ENCODE measurements at regions not wholly inside any gene's neighbourhood (a gene's known extent, or its start where the extent isn't known, plus 50 kb on each side); places are given as distances from the start of the nearest gene placed in this dataset.

DNA sequence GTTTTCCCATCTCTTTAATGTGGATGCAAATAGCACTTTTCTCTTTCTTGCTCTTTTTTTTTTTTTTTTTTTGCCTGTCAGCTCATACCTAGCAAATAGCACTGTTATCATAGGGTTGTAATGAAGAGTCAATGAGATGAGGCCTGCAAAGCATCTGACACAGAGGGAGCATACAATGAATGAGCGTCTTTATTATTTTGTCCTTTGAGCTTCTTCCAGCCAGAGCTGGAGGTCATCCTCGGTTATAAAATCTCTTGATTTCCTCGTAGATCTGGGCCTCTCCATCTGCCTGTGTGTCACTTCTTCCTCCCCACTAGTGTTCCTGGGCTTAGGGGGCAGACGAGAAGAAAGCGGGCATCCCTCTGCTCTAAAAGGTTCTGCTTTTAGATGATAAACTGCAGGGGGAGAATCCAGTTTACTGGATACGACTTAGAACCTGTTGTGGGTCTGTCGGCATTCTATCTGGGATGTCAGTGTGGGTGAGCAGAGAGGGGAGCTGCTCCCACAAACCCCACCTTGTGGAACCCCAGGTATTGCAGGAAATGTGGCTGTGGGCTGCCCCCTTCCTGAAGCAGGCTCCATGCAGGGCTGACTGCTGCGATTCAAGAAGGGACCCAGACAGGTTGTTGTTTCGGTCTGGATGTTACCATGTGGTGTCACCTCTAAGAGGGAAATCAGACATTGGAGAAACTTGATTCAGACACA is 135.8 kb upstream of the GPR26 start:
- H4K5ac ChIP-seq (ENCODE audit: insufficient read length, low read depth, low read length) = no peak overlapping the region
- no peaks in the 10 kb centered on the region for H3K79me2 ChIP-seq (ENCODE audit: insufficient read depth, low read length)
- H3K27me3 Mint-ChIP-seq (ENCODE audit: low read depth) = no peaks in the 10 kb centered on the region
- no peak overlapping the region for H3K23ac ChIP-seq (ENCODE audit: insufficient read length, low read depth, low read length)
- no peaks in the 10 kb centered on the region for H3K4me1 ChIP-seq (ENCODE audit: insufficient read depth, low read length)
- no peak overlapping the region for H3K4me2 ChIP-seq (ENCODE audit: insufficient read depth, insufficient read length, low read length)
- H4K20me1 ChIP-seq (ENCODE audit: control insufficient read depth, insufficient read depth, insufficient read length) = no peaks in the 10 kb centered on the region
- no peak overlapping the region for H3K9ac ChIP-seq (ENCODE audit: extremely low read depth, insufficient read length, low read length)
- H2BK5ac ChIP-seq (ENCODE audit: insufficient read length, low read length) = no peak overlapping the region
- H2BK12ac ChIP-seq (ENCODE audit: insufficient read length, low read depth, low read length) = no peak overlapping the region
- H4K8ac ChIP-seq (replicated peaks; ENCODE audit: insufficient read length, low read depth, low read length) = no peak overlapping the region
- no peak overlapping the region for H2AFZ ChIP-seq (ENCODE audit: low read length)
- no peak overlapping the region for H3K56ac ChIP-seq (ENCODE audit: insufficient read length, low read depth, low read length)
- H3K4me3 Mint-ChIP-seq = no peak overlapping the region
- no peaks in the 10 kb centered on the region for H3K27me3 ChIP-seq (ENCODE audit: insufficient read depth, low read length)
- H3K36me3 Mint-ChIP-seq (ENCODE audit: insufficient read depth in 1 of 3, low read depth in 3 of 3) = peaks cover 2 to 20% (median 2%) of the 10 kb centered on the region in 3 experiments; a peak in 3 of 7 replicates
- no peak overlapping the region for H2AK5ac ChIP-seq (ENCODE audit: insufficient read length, low read length)
- no peak overlapping the region for H4K91ac ChIP-seq (ENCODE audit: insufficient read length, low read depth, low read length)
- WGBS (ENCODE audit: extremely low coverage, insufficient read length, low lambda C conversion rate) = no CpG with 5 or more reads among the region's 9 CpGs
- peaks cover 4 to 6% of the 10 kb centered on the region in 2 experiments for H3K4me1 Mint-ChIP-seq
- peaks cover 8 to 13% of the 10 kb centered on the region in 2 experiments; a peak in 4 of 5 replicates for H3K9me3 Mint-ChIP-seq
- H3K4ac ChIP-seq (ENCODE audit: low read depth, low read length) = no peak overlapping the region
- TF ChIP-seq, protein P1, sequence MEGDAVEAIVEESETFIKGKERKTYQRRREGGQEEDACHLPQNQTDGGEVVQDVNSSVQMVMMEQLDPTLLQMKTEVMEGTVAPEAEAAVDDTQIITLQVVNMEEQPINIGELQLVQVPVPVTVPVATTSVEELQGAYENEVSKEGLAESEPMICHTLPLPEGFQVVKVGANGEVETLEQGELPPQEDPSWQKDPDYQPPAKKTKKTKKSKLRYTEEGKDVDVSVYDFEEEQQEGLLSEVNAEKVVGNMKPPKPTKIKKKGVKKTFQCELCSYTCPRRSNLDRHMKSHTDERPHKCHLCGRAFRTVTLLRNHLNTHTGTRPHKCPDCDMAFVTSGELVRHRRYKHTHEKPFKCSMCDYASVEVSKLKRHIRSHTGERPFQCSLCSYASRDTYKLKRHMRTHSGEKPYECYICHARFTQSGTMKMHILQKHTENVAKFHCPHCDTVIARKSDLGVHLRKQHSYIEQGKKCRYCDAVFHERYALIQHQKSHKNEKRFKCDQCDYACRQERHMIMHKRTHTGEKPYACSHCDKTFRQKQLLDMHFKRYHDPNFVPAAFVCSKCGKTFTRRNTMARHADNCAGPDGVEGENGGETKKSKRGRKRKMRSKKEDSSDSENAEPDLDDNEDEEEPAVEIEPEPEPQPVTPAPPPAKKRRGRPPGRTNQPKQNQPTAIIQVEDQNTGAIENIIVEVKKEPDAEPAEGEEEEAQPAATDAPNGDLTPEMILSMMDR (conservative IDR thresholded peaks at IDR 0.05) = peak; percentile 45; the same call in 2 of the 3 replicates
- no peak overlapping the region for H3K14ac ChIP-seq (ENCODE audit: insufficient read depth, low read length)
- H3K9me3 ChIP-seq (ENCODE audit: control insufficient read depth, low read depth, low read length) = no peaks in the 10 kb centered on the region
- no peak overlapping the region for H3K27ac Mint-ChIP-seq
- no peaks in the 10 kb centered on the region for H3K79me1 ChIP-seq (ENCODE audit: insufficient read depth, low read depth, low read length, poor library complexity, severe bottlenecking)
- H3K18ac ChIP-seq (ENCODE audit: insufficient read length, low read depth, low read length) = no peak overlapping the region
- no peaks in the 10 kb centered on the region for H3K23me2 ChIP-seq (ENCODE audit: insufficient read length, low read depth, low read length, poor library complexity, severe bottlenecking)
- H2BK120ac ChIP-seq (ENCODE audit: low read depth, low read length, poor library complexity, severe bottlenecking) = no peak overlapping the region
- H3T11ph ChIP-seq (ENCODE audit: low read length) = no peak overlapping the region
- H3K27ac ChIP-seq (ENCODE audit: insufficient read length, low read depth, low read length) = no peak overlapping the region
- DNase-seq = no peak
- no peak overlapping the region for H2BK15ac ChIP-seq (ENCODE audit: low read depth, low read length)
- no peak overlapping the region for H2BK20ac ChIP-seq (ENCODE audit: low read depth, low read length, poor library complexity, severe bottlenecking)

Data from H9 (cell line).